Endothelial cell of umbilical vein (primary cell): ENCODE measurements at regions not wholly inside any gene's neighbourhood (a gene's known extent, or its start where the extent isn't known, plus 50 kb on each side); places are given as distances from the start of the nearest gene placed in this dataset.

Experiments used
- BruUV-seq: library from RNA; stranded (reverse); fragments of 400-500 nt; replicated peaks from 2 replicates; lab custom pipeline; 2021; lab: Mats Ljungman, UMichigan
- CTCF ChIA-PET: fragments of 300-600, 350-600 bp; sonication (Branson Sonifier 250); formaldehyde crosslinking; loops from one replicate; lab custom pipeline; 2021; ENCODE audit warnings: antibody characterized with exemption, inconsistent platforms; lab: Charles Lee
- POLR2A ChIA-PET: fragments of 300-600, 350-600 bp; sonication (Branson Sonifier 250); formaldehyde crosslinking; loops from one replicate; lab custom pipeline; 2021; ENCODE audit warnings: antibody characterized with exemption, inconsistent platforms; lab: Charles Lee
- DNase-seq: peaks from one replicate; pipeline ENCODE4 v3.0.0-alpha.2; 2011; ENCODE audit warnings: low read depth, low spot score
- FAIRE-seq: peaks from 2 replicates; lab custom pipeline; 2011; peaks lifted over from hg19 to GRCh38; lab: Jason Lieb, UNC
- H2AFZ ChIP-seq: 2 replicates; pipeline ENCODE4 v1.6.0; 2012; ENCODE audit warnings: low read depth, low read length, control low read depth, inconsistent platforms
- H3K27ac ChIP-seq: 2 replicates; pipeline ENCODE4 v1.5.1; 2011; ENCODE audit warnings: low read depth, mild to moderate bottlenecking, control low read depth, low read length, moderate library complexity; ENCODE audit not compliant: insufficient read depth
- H3K27me3 ChIP-seq, 2 experiments: 2 replicates each; pipeline versions ENCODE4 v1.6.0 to v1.6.1; 2011; ENCODE audit warnings: low read length in 2 of 2, mixed read lengths in 1 of 2; ENCODE audit not compliant: control insufficient read depth in 2 of 2, insufficient read depth in 2 of 2
- H3K36me3 ChIP-seq, 2 experiments: 2 replicates in 1 of 2; 3 replicates in 1 of 2; pipeline ENCODE4 v1.5.1; 2011; ENCODE audit warnings: low read length in 2 of 2, mild to moderate bottlenecking in 1 of 2, moderate library complexity in 1 of 2; ENCODE audit not compliant: control insufficient read depth in 2 of 2, insufficient read depth in 2 of 2; ENCODE audit errors: extremely low read depth in 1 of 2
- H3K4me1 ChIP-seq: 3 replicates; pipeline ENCODE4 v1.5.1; 2011; ENCODE audit warnings: mild to moderate bottlenecking, low read length; ENCODE audit not compliant: control insufficient read depth, insufficient read depth; ENCODE audit errors: extremely low read depth
- H3K4me2 ChIP-seq: 2 replicates; pipeline ENCODE4 v1.6.1; 2011; ENCODE audit warnings: low read length, control low read depth, mixed read lengths; ENCODE audit not compliant: insufficient read depth
- H3K4me3 ChIP-seq, 3 experiments: fragments of 200-600 bp in 1 of 3; sonication (generic), shearing (Covaris generic) in 1 of 3; replicated peaks in 1 of 3; 2 replicates each; pipeline ENCODE4 v1.5.1; 2011 to 2016; ENCODE audit warnings: control low read depth in 3 of 3, low read length in 3 of 3, mild to moderate bottlenecking in 2 of 3, inconsistent platforms in 1 of 3, low read depth in 1 of 3, moderate library complexity in 1 of 3; ENCODE audit not compliant: insufficient read depth in 1 of 3
- H3K79me2 ChIP-seq: 2 replicates; pipeline ENCODE4 v1.6.0; 2012; ENCODE audit warnings: low read length, inconsistent platforms; ENCODE audit not compliant: control insufficient read depth, insufficient read depth
- H3K9ac ChIP-seq: replicated peaks from 2 replicates; pipeline ENCODE3; 2011; ENCODE audit warnings: low read length, control low read depth; ENCODE audit not compliant: insufficient read depth; ENCODE audit errors: extremely low read depth
- H3K9me1 ChIP-seq: replicated peaks from 3 replicates; pipeline ENCODE4 v1.6.0; 2011; ENCODE audit warnings: mild to moderate bottlenecking, low read length; ENCODE audit not compliant: control insufficient read depth, insufficient read depth; ENCODE audit errors: extremely low read depth
- H3K9me3 ChIP-seq: replicated peaks from 2 replicates; pipeline ENCODE4 v1.5.1; 2012; ENCODE audit warnings: low read length, inconsistent platforms; ENCODE audit not compliant: control insufficient read depth, insufficient read depth
- H4K20me1 ChIP-seq: replicated peaks from 2 replicates; pipeline ENCODE3; 2011; ENCODE audit warnings: mild to moderate bottlenecking, low read length; ENCODE audit not compliant: control insufficient read depth, insufficient read depth; ENCODE audit errors: extremely low read depth
- EZH2 ChIP-seq: IDR thresholded peaks from 2 replicates; pipeline ENCODE4 v1.6.1; 2012; ENCODE audit warnings: borderline replicate concordance, low read depth, mild to moderate bottlenecking, moderate library complexity, low read length, inconsistent platforms; ENCODE audit not compliant: severe bottlenecking
- FOS ChIP-seq: IDR thresholded peaks from 2 replicates; pipeline ENCODE4 v1.6.1; 2011; ENCODE audit warnings: mild to moderate bottlenecking, low read length, moderate library complexity, borderline replicate concordance; ENCODE audit not compliant: insufficient read depth
- MAX ChIP-seq: IDR thresholded peaks from 2 replicates; pipeline ENCODE4 v1.6.1; 2011; ENCODE audit not compliant: insufficient read depth, insufficient read length
- MYC ChIP-seq: IDR thresholded peaks from one replicate; pipeline ENCODE4 v1.6.1; 2011; ENCODE audit warnings: mild to moderate bottlenecking, low read depth, low read length
- POLR2A ChIP-seq: IDR thresholded peaks from 2 replicates; pipeline ENCODE4 v1.6.1; 2012; ENCODE audit warnings: low read depth, mild to moderate bottlenecking, control low read depth, low read length
- POLR2AphosphoS5 ChIP-seq: IDR thresholded peaks from 2 replicates; pipeline ENCODE4 v1.6.1; 2012; ENCODE audit warnings: low read depth, mild to moderate bottlenecking, control low read depth, low read length, moderate library complexity; ENCODE audit not compliant: insufficient read depth
- dilution Hi-C: fragments of 300-500 bp; cut with MboI; formaldehyde crosslinking; loops from one replicate; pipeline ENCODE4 v1.15.0; 2019; ENCODE audit warnings: low sequenced_read_pairs; ENCODE audit not compliant: extremely low pct_ligation_motif_present
- intact Hi-C: fragments of 100-400 bp; cut with micrococcal nuclease; formaldehyde crosslinking; loops from one replicate; pipeline ENCODE4 v1.10.0; 2022
- TF ChIP-seq, protein P1 (sequence below), 2 donors: IDR thresholded peaks; 1 replicate in 1 of 2; 2 replicates in 1 of 2; pipeline ENCODE4 v1.5.1; 2011; ENCODE audit warnings: low read length in 2 of 2, mild to moderate bottlenecking in 2 of 2, moderate library complexity in 2 of 2, control low read depth in 1 of 2, inconsistent platforms in 1 of 2, low read depth in 1 of 2; ENCODE audit not compliant: insufficient read depth in 1 of 2; ENCODE audit errors: extremely low read depth in 1 of 2

GRCh38 chr12:58140395-58140794, 199.0 kb downstream of the ATP23 start:
- no peaks in the 10 kb centered on the region for H4K20me1 ChIP-seq
- ChIA-PET POLR2A (no interaction called here), CTCF (no interaction called here)
- no peak overlapping the region for H3K27ac ChIP-seq
- dilution Hi-C loops = no loop called here
- no peaks in the 10 kb centered on the region for H3K36me3 ChIP-seq
- H3K4me1 ChIP-seq = no peaks in the 10 kb centered on the region
- H2AFZ ChIP-seq = no peak overlapping the region
- H3K9me1 ChIP-seq = no peaks in the 10 kb centered on the region
- BruUV-seq = no TSS peak
- H3K9me3 ChIP-seq = no peaks in the 10 kb centered on the region
- no peak overlapping the region for H3K9ac ChIP-seq
- H3K79me2 ChIP-seq = no peaks in the 10 kb centered on the region
- FAIRE-seq = no peak
- intact Hi-C loops = no loop called here
- H3K4me2 ChIP-seq = no peak overlapping the region
- peaks cover 0 to 2% of the 10 kb centered on the region in 2 experiments for H3K27me3 ChIP-seq
- TF ChIP-seq MYC (no peak), POLR2A (no peak), MAX (no peak), POLR2AphosphoS5 (no peak), EZH2 (no peak), FOS (no peak)
- no peak overlapping the region for H3K4me3 ChIP-seq
- no peak for DNase-seq

DNA sequence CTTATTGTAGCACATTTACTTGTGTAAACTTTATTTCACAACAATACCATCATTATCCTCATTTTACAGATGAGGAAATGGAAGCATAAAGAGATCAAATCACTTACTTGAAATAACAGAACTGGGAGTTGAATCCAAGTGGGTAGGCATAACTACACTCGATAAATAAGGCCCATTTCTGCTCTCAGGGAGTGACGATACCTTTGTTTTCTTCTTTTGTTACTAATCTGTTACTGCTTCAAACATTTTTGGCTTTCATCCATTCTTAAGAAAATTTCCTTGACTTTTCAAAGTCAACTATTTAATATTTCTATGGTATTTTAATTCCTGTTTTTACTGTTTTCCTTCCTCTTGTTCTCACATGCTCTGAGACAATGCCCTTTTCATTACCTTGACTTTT, 201.6 kb downstream of the ATP23 start:
- dilution Hi-C loops = no loop called here
- no peak for FAIRE-seq
- BruUV-seq = no TSS peak
- H2AFZ ChIP-seq = no peak overlapping the region
- intact Hi-C loops = no loop called here
- H3K9me3 ChIP-seq = no peaks in the 10 kb centered on the region
- no peak overlapping the region for H3K4me3 ChIP-seq
- no peak overlapping the region for H3K9ac ChIP-seq
- DNase-seq = peak; percentile 72
- H3K4me2 ChIP-seq = no peak overlapping the region
- H3K36me3 ChIP-seq = no peaks in the 10 kb centered on the region
- H3K4me1 ChIP-seq = no peaks in the 10 kb centered on the region
- no peaks in the 10 kb centered on the region for H3K79me2 ChIP-seq
- ChIA-PET POLR2A (no interaction called here), CTCF (no interaction called here)
- TF ChIP-seq EZH2 = no peak
- TF ChIP-seq FOS = no peak
- no peak for TF ChIP-seq POLR2AphosphoS5
- TF ChIP-seq, protein P1, sequence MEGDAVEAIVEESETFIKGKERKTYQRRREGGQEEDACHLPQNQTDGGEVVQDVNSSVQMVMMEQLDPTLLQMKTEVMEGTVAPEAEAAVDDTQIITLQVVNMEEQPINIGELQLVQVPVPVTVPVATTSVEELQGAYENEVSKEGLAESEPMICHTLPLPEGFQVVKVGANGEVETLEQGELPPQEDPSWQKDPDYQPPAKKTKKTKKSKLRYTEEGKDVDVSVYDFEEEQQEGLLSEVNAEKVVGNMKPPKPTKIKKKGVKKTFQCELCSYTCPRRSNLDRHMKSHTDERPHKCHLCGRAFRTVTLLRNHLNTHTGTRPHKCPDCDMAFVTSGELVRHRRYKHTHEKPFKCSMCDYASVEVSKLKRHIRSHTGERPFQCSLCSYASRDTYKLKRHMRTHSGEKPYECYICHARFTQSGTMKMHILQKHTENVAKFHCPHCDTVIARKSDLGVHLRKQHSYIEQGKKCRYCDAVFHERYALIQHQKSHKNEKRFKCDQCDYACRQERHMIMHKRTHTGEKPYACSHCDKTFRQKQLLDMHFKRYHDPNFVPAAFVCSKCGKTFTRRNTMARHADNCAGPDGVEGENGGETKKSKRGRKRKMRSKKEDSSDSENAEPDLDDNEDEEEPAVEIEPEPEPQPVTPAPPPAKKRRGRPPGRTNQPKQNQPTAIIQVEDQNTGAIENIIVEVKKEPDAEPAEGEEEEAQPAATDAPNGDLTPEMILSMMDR (IDR thresholded peaks at IDR 0.05; ENCODE audit: extremely low read depth in 1 of 2, insufficient read depth in 1 of 2, low read depth in 1 of 2, low read length in 2 of 2) = no peak
- TF ChIP-seq POLR2A = no peak
- H4K20me1 ChIP-seq = no peaks in the 10 kb centered on the region
- no peaks in the 10 kb centered on the region for H3K9me1 ChIP-seq
- no peak overlapping the region for H3K27ac ChIP-seq
- H3K27me3 ChIP-seq = peaks cover 0 to 2% of the 10 kb centered on the region in 2 experiments
